ENCODE measurements at regions not wholly inside any gene's neighbourhood (a gene's known extent, or its start where the extent isn't known, plus 50 kb on each side); places are given as distances from the start of the nearest gene placed in this dataset.
"Not testable (repeated sequence)": the region's sequence is repeated elsewhere in the genome, so short reads cannot be mapped to it uniquely, and the experiment has no call there.

- no peaks in the 10 kb centered on the region for H4K20me1 ChIP-seq
- H3K27me3 ChIP-seq, result no peaks in the 10 kb centered on the region
- TF ChIP-seq Cebpa-rat (IDR thresholded peaks at IDR 0.05), result no peak
- no peak overlapping the region for H3K4me2 ChIP-seq
- peaks cover 0 to 11% (median 0%) of the 10 kb centered on the region in 11 experiments; a peak in 7 of 22 replicates for H3K9me3 ChIP-seq (replicated peaks in 1 of 11)
- peaks cover 0 to 28% (median 17%) of the 10 kb centered on the region in 10 experiments; a peak in 14 of 20 replicates for H3K4me1 ChIP-seq
- no peak overlapping the region for H3K27ac ChIP-seq
- H3K4me3 ChIP-seq, result no peak overlapping the region
- no peak overlapping the region for H3K9ac ChIP-seq
- H3K36me3 ChIP-seq, result no peaks in the 10 kb centered on the region
Measured at GRCh38 chr1:177869586-177869985, 100.3 kb downstream of the SEC16B start.

- H3K9ac ChIP-seq, H3K27me3 ChIP-seq, H3K4me2 ChIP-seq, H3K36me3 ChIP-seq, H3K4me3 ChIP-seq, H3K27ac ChIP-seq, H4K20me1 ChIP-seq: not testable (repeated sequence)
- Histone ChIP-seq H3K9me3 (replicated peaks in 1 of 11) (peaks cover 0 to 11% (median 0%) of the 10 kb centered on the region in 11 experiments; a peak in 7 of 22 replicates), H3K4me1 (peaks cover 0 to 26% (median 17%) of the 10 kb centered on the region in 10 experiments; a peak in 14 of 20 replicates)
Measured at GRCh38 chr1:177869011-177869410, 100.8 kb downstream of the SEC16B start.

DNA sequence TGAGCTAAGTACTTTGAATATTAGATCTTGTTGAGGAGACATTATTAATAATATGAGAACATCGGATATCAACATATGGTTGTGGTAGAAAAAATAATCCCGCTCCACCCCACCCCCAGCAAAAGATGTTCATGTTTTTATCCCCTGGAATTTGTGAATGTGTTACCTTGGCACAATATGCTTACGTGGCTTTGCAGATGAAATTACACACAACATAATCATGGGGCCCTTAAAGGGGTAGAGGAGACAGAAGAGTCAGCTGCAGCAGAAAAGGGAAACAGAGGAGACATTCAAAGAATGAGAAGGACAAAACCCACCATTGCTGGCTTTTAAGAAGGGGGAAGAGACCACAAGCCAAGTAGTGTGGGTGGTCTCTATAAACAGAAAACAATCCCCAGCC, 104.1 kb downstream of the SEC16B start:
- no peak overlapping the region for H3K4me3 ChIP-seq
- peaks cover 0 to 11% (median 0%) of the 10 kb centered on the region in 11 experiments; a peak in 7 of 22 replicates for H3K9me3 ChIP-seq (replicated peaks in 1 of 11)
- H4K20me1 ChIP-seq, result no peaks in the 10 kb centered on the region
- H3K9ac ChIP-seq, result no peak overlapping the region
- no peak for TF ChIP-seq Cebpa-rat (IDR thresholded peaks at IDR 0.05)
- no peak overlapping the region for H3K4me2 ChIP-seq
- H3K27ac ChIP-seq, result no peak overlapping the region
- H3K27me3 ChIP-seq, result no peaks in the 10 kb centered on the region
- H3K4me1 ChIP-seq, result no peaks in the 10 kb centered on the region
- H3K36me3 ChIP-seq, result no peaks in the 10 kb centered on the region

- TF ChIP-seq Cebpa-rat (IDR thresholded peaks at IDR 0.05), result no peak
- no peaks in the 10 kb centered on the region for H3K36me3 ChIP-seq
- H3K9ac ChIP-seq, result no peak overlapping the region
- no peaks in the 10 kb centered on the region for H4K20me1 ChIP-seq
- H3K9me3 ChIP-seq (replicated peaks in 1 of 11), result peaks cover 0 to 3% (median 0%) of the 10 kb centered on the region in 11 experiments; a peak in 4 of 22 replicates
- H3K4me1 ChIP-seq, result no peaks in the 10 kb centered on the region
- no peaks in the 10 kb centered on the region for H3K27me3 ChIP-seq
- H3K4me2 ChIP-seq, result no peak overlapping the region
- no peak overlapping the region for H3K27ac ChIP-seq
- no peak overlapping the region for H3K4me3 ChIP-seq
Measured at GRCh38 chr1:177864538-177865305, 105.1 kb downstream of the SEC16B start.

- Histone ChIP-seq H3K4me2 (no peak overlapping the region), H3K36me3 (no peaks in the 10 kb centered on the region), H3K4me1 (peaks cover 0 to 3% (median 1%) of the 10 kb centered on the region in 10 experiments; a peak in 14 of 20 replicates), H3K27me3 (no peaks in the 10 kb centered on the region), H3K27ac (no peak overlapping the region), H3K4me3 (no peak overlapping the region), H3K9ac (no peak overlapping the region), H4K20me1 (no peaks in the 10 kb centered on the region), H3K9me3 (replicated peaks in 1 of 11) (no peaks in the 10 kb centered on the region)
- TF ChIP-seq Cebpa-rat (IDR thresholded peaks at IDR 0.05), result no peak
Measured at GRCh38 chr1:177863796-177864195, 106.1 kb downstream of the SEC16B start.

GRCh38 chr1:177862916-177863315, 106.9 kb downstream of the SEC16B start:
- TF ChIP-seq Cebpa-rat (IDR thresholded peaks at IDR 0.05), result no peak
- H3K9me3 ChIP-seq (replicated peaks in 1 of 11), result no peaks in the 10 kb centered on the region

DNA sequence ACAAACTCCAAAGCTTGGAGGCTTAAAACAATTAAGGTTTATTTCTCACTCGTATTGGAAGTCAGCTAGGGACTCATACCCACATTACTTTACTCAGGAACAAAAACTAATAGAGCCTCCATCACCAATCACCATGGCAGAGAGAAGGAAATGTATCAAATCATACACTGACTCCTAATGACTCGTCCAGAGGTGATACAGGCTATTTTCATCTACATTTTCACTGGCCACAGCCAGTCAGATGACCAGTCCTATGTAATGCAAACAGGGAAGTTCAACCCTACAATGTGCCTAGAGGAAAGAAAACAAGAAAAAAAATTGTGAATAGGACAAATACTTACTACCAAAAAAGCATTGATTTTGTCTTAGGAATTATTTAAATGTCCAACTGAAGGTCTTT, 110.3 kb downstream of the SEC16B start:
- H3K4me1 ChIP-seq, result peaks cover 9 to 14% (median 11%) of the 10 kb centered on the region in 10 experiments
- H3K4me2 ChIP-seq, result no peak overlapping the region
- no peaks in the 10 kb centered on the region for H3K36me3 ChIP-seq
- H4K20me1 ChIP-seq, result no peaks in the 10 kb centered on the region
- H3K9me3 ChIP-seq (replicated peaks in 1 of 11), result peaks cover 0 to 6% (median 3%) of the 10 kb centered on the region in 11 experiments; a peak in 10 of 22 replicates
- H3K27ac ChIP-seq, result no peak overlapping the region
- H3K27me3 ChIP-seq, result no peaks in the 10 kb centered on the region
- no peak overlapping the region for H3K9ac ChIP-seq
- H3K4me3 ChIP-seq, result no peak overlapping the region
- no peak for TF ChIP-seq Cebpa-rat (IDR thresholded peaks at IDR 0.05)

More at GRCh38 chr1:177862916-177863315, 106.9 kb downstream of the SEC16B start:
- peaks cover 8 to 11% (median 10%) of the 10 kb centered on the region in 10 experiments for H3K4me1 ChIP-seq
- H3K4me3 ChIP-seq, result no peak overlapping the region
- H3K27ac ChIP-seq, result no peak overlapping the region
- no peak overlapping the region for H3K9ac ChIP-seq
- no peaks in the 10 kb centered on the region for H3K36me3 ChIP-seq
- no peaks in the 10 kb centered on the region for H4K20me1 ChIP-seq
- H3K27me3 ChIP-seq, result no peaks in the 10 kb centered on the region
- H3K4me2 ChIP-seq, result no peak overlapping the region

DNA sequence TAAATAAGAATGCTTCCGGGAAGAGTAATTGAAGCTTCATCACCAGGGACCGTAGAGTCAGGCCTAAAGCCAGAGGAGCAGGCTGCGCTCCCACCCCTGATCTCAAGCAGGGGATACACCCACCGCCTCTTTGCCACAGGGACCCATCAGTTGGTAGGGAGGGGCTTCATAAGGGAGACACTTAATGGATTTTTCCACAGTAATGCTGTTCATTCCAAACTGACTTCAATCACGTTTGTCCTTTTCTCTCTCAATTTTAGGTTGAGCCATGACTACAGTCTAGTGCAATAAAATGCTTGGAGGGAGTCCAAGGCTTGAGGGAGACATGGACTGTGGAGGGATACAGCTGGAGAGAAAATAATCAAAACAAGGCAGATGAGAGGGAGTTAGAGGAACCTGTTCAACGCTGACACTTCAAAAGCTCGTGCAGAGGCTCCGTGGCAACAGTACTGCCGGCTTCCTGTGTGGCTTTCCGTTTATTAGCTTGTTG, 111.5 kb downstream of the SEC16B start:
- H3K4me3 ChIP-seq, result no peak overlapping the region
- H3K36me3 ChIP-seq, result no peaks in the 10 kb centered on the region
- H3K9ac ChIP-seq, result no peak overlapping the region
- no peaks in the 10 kb centered on the region for H3K27me3 ChIP-seq
- H3K9me3 ChIP-seq (replicated peaks in 1 of 11), result peaks cover 0 to 14% (median 10%) of the 10 kb centered on the region in 11 experiments; a peak in 12 of 22 replicates
- H3K4me1 ChIP-seq, result peaks cover 9 to 14% (median 11%) of the 10 kb centered on the region in 10 experiments
- no peak for TF ChIP-seq Cebpa-rat (IDR thresholded peaks at IDR 0.05)
- H4K20me1 ChIP-seq, result no peaks in the 10 kb centered on the region
- no peak overlapping the region for H3K27ac ChIP-seq
- H3K4me2 ChIP-seq, result peak overlapping the region; percentile 32 to 71 (median 59)

DNA sequence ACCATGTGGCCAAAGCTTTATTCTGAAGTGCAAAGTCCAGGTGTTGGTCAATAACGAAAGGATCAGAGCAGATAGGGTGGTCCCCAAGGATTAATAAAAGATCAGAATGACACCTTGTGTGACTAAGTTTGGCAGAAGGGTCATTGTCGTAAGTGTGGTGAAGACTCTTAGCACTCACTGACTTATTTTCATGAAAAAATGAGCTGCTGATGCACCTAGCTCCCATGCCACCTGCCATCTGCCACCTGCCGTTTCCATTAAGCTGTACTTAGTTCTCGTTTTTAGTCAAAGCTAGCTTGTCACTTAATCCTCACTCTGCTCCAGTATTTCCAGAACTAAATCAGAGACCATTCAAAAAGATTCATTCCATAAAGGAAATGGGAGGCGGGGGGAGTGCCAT, 112.6 kb downstream of the SEC16B start:
- H3K9me3 ChIP-seq (replicated peaks in 1 of 11), result peaks cover 0 to 14% (median 10%) of the 10 kb centered on the region in 11 experiments; a peak in 12 of 22 replicates
- H3K9ac ChIP-seq, result no peak overlapping the region
- no peak overlapping the region for H3K27ac ChIP-seq
- no peaks in the 10 kb centered on the region for H3K36me3 ChIP-seq
- TF ChIP-seq Cebpa-rat (IDR thresholded peaks at IDR 0.05), result no peak
- no peaks in the 10 kb centered on the region for H4K20me1 ChIP-seq
- no peak overlapping the region for H3K4me3 ChIP-seq
- H3K27me3 ChIP-seq, result no peaks in the 10 kb centered on the region
- H3K4me2 ChIP-seq, result 0 out of 22 replicates have a peak overlapping the region, but pooled peaks of 1 of the 11 experiments have one; percentile 60
- H3K4me1 ChIP-seq, result peaks cover 9 to 14% (median 11%) of the 10 kb centered on the region in 10 experiments

Data from BLaER1 treated with 17β-estradiol and CSF1 and Interleukin-3, amounts not matched to agents 10 nM and 100 nM (cell line).